GM18861 (cell line): ENCODE measurements at regions not wholly inside any gene's neighbourhood (a gene's known extent, or its start where the extent isn't known, plus 50 kb on each side); places are given as distances from the start of the nearest gene placed in this dataset.

Source experiments
- ATAC-seq: cut with Tn5 transposase; IDR thresholded peaks from one replicate; pipeline ENCODE4 v1.9.1; 2021; ENCODE audit not compliant: unreplicated experiment

- ATAC-seq: no peak
These were observed 358.5 kb upstream of the RGMB start for GRCh38 chr5:98414938-98415337.

- no peak for ATAC-seq
These were observed 357.8 kb upstream of the RGMB start for GRCh38 chr5:98415663-98416062.

DNA sequence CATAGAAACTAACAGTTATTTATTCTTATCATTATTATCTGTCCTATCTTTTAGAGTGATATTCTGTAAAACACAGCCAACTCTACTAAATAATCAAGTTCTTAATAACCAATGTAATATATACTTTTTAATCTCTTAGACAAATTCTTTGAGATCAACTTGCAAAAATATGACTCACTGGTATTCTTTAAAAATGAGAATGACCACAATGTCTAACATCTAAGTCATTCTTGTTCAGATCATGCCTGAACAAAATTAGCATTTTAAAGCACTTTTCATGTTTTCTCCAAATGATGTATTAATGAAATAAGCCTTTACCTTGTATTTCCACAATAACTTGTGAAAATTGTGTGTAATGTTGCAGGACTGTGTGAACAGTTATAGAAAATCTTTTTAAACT lies 356.9 kb upstream of the RGMB start:
- no peak for ATAC-seq

GRCh38 chr5:98419825-98420224 lies 353.6 kb upstream of the RGMB start:
- no peak for ATAC-seq

DNA sequence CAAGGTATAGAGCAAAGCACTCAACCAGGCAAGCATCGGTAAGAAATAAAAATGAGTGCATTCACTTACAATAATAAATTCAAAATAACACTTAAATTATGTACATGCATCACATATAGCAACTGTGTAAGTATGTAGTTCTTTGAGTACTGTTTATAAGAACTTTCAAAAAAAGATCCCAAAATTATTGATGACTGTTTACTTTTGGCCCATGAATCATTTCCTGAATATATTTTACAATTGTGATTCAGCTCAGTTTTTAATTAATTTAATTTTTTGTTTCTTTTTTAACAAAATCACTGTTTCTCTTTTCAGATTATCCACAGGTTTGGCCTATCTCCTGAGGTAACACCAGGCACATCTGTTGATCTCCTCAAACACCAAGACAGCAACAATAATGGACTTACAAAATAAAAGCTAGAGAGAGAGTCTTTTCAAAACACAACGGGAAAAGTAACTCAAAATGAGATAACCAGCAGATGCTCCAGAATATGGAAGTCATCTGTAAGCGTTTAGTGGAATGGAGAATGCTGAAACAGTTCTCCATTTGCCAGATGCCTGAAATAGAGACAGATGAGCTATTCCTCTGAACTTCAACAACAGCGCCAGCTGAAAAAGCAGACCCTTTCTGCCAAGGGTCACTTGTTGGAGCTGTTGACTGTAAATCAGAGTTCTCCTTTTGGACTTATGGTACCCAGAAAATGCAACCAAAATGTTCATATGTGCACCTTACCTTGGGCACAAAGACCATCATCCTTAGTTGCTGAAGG lies 348.6 kb upstream of the RGMB start:
- no peak for ATAC-seq

DNA sequence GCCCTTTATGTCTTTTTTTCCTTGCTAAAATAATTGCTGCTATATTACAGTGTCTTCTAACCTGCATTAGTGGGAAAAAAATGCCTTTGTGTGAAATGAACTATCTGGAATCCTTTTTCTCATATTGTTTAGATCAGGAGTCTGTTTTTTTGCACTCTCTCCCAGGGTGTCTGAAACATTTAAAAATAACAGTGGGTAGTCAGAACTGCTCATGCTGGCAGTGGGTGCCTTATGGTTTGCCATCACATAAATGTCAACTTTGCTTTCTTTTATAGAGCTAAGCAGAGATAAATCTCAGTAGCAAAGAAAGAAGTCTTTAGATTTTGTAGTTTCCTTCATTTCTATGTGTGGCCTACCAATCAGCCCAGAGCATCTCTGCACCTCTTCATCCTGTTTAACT lies 347.8 kb upstream of the RGMB start:
- ATAC-seq: no peak

- peak; percentile 49 for ATAC-seq
These were observed 344.7 kb upstream of the RGMB start for GRCh38 chr5:98428806-98429205.

- ATAC-seq: no peak
These were observed 341.1 kb upstream of the RGMB start for GRCh38 chr5:98432378-98432777.

GRCh38 chr5:98433022-98433421 lies 340.4 kb upstream of the RGMB start:
- no peak for ATAC-seq

GRCh38 chr5:98433673-98434072 lies 339.8 kb upstream of the RGMB start:
- no peak for ATAC-seq

DNA sequence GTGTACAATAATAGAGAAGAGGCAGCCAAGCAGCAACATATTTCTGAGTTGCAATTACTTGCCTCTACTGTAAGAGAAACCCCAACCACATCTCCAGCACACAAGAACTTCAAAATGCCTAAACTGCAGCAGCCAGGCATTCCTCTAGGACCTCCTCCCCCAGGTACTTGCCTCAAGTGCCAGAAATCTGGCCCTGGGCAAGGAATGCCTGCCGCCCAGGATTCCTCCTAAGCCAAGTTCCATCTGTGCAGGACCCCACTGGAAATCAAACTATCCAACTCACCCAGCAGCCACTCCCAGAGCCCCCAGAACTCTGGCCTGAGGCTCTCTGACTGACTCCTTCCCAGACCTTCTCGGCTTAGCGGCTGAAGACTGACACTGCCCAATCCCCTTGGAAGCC lies 336.8 kb upstream of the RGMB start:
- ATAC-seq: no peak

DNA sequence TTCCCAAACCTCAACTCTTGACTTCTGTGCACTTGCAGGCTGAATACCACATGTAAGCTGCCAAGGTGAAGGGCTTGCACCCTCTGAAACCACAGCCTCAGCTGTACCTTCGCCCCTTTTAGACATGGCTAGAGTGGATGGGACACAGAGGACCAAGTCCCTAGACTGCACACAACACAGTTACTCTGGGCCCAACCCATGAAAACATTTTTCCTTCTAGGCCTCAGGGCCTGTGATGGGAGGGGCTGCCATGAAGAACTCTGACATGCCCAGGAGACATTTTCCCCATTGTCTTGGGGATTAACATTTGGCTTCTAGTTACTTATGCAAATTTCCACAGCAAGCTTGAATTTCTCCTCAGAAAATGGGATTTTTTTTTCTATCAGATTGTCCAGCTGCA lies 331.0 kb upstream of the RGMB start:
- no peak for ATAC-seq

GRCh38 chr5:98443881-98444280 lies 329.6 kb upstream of the RGMB start:
- no peak for ATAC-seq

DNA sequence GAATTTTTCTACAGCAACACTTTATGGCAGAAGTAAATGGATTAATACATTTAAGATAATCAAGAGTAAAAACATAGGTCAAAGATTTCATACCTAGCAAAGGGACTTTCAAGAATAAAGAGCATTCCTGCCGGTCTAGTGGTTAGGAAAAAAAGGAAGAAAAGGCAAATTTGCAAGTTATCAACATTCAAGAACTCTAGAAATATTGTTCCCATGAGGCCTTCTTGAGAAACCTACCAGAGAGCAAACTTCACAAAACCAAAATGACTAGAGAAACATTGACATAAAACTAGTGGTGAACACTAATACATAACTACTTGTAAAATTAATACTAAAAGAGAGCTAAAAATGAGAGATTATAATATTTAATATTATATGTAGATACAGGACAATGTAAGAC lies 320.2 kb upstream of the RGMB start:
- ATAC-seq: no peak

- no peak for ATAC-seq
These were observed 319.1 kb upstream of the RGMB start for GRCh38 chr5:98454407-98454806.

DNA sequence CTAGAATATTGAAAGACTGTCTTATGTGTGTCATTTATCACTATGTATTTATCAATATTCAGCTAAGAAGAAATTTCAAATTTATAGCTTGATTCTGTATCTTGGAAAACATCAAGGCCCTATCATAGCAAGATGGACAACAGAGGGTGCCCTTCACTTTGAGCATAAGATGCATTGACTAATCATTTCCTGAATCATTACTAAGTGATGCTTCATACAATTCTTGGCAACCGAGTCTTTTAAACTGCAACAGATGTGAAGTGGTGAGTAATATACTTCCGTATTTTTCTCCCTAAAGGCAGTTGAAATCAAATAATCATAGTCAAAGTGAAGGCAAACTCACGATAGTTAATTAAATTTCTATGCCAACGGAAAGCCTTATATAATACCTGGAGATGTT lies 318.6 kb upstream of the RGMB start:
- ATAC-seq: no peak

DNA sequence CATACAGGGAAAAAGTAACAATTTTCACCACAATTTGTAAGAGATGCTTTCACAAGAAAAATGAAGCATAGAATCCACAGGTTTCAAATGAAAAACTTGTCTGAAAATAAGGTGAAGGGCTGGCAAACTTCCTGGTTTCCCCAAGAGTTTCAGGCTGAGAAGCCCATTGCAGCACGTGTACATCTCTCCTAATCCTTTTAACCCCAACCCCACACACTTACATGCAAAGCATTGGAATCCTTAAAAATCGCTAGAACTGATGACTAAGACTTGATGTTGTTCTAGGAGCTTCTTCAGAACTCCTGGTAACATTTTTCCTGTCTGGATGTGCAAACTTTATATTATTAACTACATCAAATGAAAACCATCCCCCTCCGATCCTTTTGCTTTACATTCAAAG lies 317.8 kb upstream of the RGMB start:
- no peak for ATAC-seq

- no peak for ATAC-seq
These were observed 315.5 kb upstream of the RGMB start for GRCh38 chr5:98458004-98458403.

DNA sequence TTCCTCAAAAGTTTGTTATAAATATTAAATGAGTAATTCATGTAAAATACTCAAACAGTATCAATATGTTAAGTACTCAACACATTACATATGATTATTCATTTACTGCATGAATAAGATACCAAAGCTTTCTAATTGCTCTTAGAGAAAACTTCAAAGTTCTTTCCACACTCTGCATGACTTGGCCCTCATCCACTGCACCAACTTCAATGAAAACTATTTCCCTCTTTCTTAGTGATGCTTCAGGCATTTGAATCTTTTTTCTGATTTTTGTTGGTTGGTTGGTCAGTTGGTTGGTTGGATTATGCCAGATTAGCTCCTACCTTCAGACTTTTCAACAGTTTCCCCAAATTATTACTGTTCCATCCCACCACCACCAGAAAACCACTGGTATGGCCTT lies 314.7 kb upstream of the RGMB start:
- ATAC-seq: no peak

- no peak for ATAC-seq
These were observed 312.9 kb upstream of the RGMB start for GRCh38 chr5:98460536-98460935.

DNA sequence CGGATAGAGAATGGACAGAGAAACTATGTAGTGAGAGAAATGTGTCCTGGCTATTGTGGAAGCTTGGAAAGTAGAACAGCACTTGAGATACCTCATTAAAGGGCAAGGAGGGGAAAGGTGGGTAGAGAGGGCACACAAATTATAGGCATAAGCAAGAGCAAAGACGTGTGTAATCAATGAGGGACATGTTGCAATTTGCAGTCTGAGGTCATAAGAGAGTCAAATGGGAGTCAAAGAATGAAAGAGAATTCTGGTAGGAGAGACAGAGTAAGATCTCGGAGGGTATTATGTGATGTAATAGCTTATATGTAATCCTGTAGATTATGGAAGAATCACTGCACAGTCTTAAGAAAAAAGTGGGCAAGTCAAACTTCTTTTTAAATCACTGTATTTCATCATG lies 312.0 kb upstream of the RGMB start:
- no peak for ATAC-seq

GRCh38 chr5:98463222-98463621 lies 310.2 kb upstream of the RGMB start:
- ATAC-seq: no peak

- no peak for ATAC-seq
These were observed 309.8 kb upstream of the RGMB start for GRCh38 chr5:98463676-98464075.
